DND-41 (cell line): ENCODE measurements at regions not wholly inside any gene's neighbourhood (a gene's known extent, or its start where the extent isn't known, plus 50 kb on each side); places are given as distances from the start of the nearest gene placed in this dataset.
"Not testable (repeated sequence)": the region's sequence is repeated elsewhere in the genome, so short reads cannot be mapped to it uniquely, and the experiment has no call there.

ENCODE experiments used
- CTCF ChIP-seq: IDR thresholded peaks from 2 replicates; pipeline ENCODE4 v1.5.1; 2012; ENCODE audit warnings: borderline replicate concordance, low read length, moderate library complexity, mild to moderate bottlenecking; ENCODE audit not compliant: poor library complexity, severe bottlenecking; ENCODE audit errors: extremely low read depth
- EZH2 ChIP-seq: IDR thresholded peaks from 3 replicates; pipeline ENCODE4 v1.6.1; 2012; ENCODE audit warnings: borderline replicate concordance, low read depth, mild to moderate bottlenecking, moderate library complexity, low read length, inconsistent platforms; ENCODE audit not compliant: severe bottlenecking

GRCh38 chr7:81437160-81437559, 332.7 kb downstream of the HGF start:
- not testable (repeated sequence) for TF ChIP-seq CTCF, EZH2
